ENCODE measurements at regions not wholly inside any gene's neighbourhood (a gene's known extent, or its start where the extent isn't known, plus 50 kb on each side); places are given as distances from the start of the nearest gene placed in this dataset.

DNA sequence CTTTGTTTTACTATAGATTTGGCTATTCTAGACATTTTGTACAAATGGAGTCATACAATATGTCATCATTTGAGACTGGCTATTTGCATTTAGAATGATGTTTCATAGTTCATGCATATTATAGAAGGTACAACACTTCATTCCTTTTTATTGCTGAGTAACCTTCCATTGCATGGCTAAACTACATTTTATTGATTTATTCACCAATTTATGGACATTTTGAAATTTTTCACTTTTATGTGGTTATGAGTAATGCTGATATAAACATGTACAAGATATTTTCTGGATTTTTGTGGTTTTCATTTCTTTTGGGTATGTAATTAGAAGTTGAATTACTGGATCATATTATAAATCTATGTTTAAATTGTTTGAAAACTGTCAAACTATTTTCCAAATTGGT, 710.3 kb upstream of the SLITRK5 start:
- TF ChIP-seq CTCF (IDR thresholded peaks at IDR 0.05) = no peak
- DNase-seq = no peak
- Mint-ChIP-seq H3K4me1 (ENCODE audit: low read depth) (no peaks in the 10 kb centered on the region), H3K27ac (no peak overlapping the region), H3K36me3 (ENCODE audit: low read depth) (no peaks in the 10 kb centered on the region), H3K4me3 (no peak overlapping the region), H3K27me3 (ENCODE audit: insufficient read depth) (no peaks in the 10 kb centered on the region), H3K9me3 (peaks cover 19% of the 10 kb centered on the region)

DNA sequence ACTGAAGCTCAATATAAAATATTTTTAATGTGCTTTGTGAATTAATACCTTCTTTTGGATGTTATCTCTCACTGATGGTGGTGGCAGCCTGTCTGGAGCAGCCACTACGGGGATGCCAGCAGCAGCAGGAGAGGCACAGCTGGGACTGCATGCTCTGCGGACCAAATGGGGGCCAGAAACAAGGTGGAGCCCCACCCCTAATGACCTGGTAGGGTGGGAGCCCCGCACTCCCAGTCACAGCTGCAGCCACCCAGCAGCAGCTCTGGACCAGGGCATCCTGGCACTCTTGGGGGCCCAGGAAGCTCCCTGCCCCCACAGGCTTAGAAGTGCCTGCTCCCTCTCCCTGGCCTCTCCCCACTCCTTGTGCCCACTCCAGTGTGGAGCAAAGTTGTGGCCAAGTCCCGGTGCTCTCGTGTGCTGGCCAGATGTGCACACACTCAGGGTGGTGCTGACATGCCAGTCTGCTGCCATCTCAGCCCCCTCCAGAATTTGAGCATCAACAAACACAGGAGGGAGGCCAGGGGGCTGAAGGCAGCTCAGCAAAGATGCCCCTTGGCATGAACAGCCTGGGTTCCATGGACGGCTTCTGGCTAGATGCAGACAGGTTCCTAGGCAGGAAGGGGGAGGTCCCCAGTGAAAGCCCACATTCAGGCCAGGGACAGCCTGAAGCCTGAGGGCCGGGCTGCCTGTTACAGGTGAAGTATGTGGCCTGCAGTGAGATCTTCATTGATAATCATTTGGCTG, 696.7 kb upstream of the SLITRK5 start:
- no peak overlapping the region for H3K4me3 Mint-ChIP-seq
- no peak for DNase-seq
- H3K27ac Mint-ChIP-seq = no peak overlapping the region
- peaks cover 13% of the 10 kb centered on the region for H3K9me3 Mint-ChIP-seq
- no peaks in the 10 kb centered on the region; the same call in 1 of the 2 replicates for H3K27me3 Mint-ChIP-seq (ENCODE audit: insufficient read depth)
- no peaks in the 10 kb centered on the region for H3K36me3 Mint-ChIP-seq (ENCODE audit: low read depth)
- H3K4me1 Mint-ChIP-seq (ENCODE audit: low read depth) = no peaks in the 10 kb centered on the region
- no peak for TF ChIP-seq CTCF (IDR thresholded peaks at IDR 0.05)

DNA sequence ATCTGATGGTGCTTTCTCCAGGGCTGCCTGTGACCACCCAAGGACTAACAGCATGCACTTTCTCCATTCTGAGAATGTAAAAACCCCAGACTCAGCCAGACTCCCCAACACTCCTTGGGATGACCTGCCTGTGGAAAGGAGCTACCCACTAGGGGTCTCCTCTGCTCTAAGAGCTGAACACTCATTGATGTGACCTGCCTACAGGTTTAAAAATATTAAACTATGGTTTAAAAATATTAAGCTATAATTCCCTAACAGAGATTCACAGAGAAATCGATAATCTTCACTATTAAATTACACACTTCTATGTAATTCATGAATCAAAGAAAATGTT, 696.2 kb upstream of the SLITRK5 start:
- no peak for DNase-seq
- no peak for TF ChIP-seq CTCF (IDR thresholded peaks at IDR 0.05)
- H3K27me3 Mint-ChIP-seq (ENCODE audit: insufficient read depth) = no peaks in the 10 kb centered on the region; the same call in 1 of the 2 replicates
- H3K36me3 Mint-ChIP-seq (ENCODE audit: low read depth) = no peaks in the 10 kb centered on the region
- H3K4me1 Mint-ChIP-seq (ENCODE audit: low read depth) = no peaks in the 10 kb centered on the region
- H3K4me3 Mint-ChIP-seq = no peak overlapping the region
- no peak overlapping the region for H3K27ac Mint-ChIP-seq
- peaks cover 15% of the 10 kb centered on the region for H3K9me3 Mint-ChIP-seq

GRCh38 chr13:86976521-86977324, 694.4 kb upstream of the SLITRK5 start:
- no peaks in the 10 kb centered on the region for H3K36me3 Mint-ChIP-seq (ENCODE audit: low read depth)
- no peaks in the 10 kb centered on the region; the same call in 1 of the 2 replicates for H3K27me3 Mint-ChIP-seq (ENCODE audit: insufficient read depth)
- no peak for DNase-seq
- H3K9me3 Mint-ChIP-seq = peaks cover 15% of the 10 kb centered on the region
- no peak overlapping the region for H3K27ac Mint-ChIP-seq
- no peak overlapping the region for H3K4me3 Mint-ChIP-seq
- TF ChIP-seq CTCF (IDR thresholded peaks at IDR 0.05) = no peak
- no peaks in the 10 kb centered on the region for H3K4me1 Mint-ChIP-seq (ENCODE audit: low read depth)

DNA sequence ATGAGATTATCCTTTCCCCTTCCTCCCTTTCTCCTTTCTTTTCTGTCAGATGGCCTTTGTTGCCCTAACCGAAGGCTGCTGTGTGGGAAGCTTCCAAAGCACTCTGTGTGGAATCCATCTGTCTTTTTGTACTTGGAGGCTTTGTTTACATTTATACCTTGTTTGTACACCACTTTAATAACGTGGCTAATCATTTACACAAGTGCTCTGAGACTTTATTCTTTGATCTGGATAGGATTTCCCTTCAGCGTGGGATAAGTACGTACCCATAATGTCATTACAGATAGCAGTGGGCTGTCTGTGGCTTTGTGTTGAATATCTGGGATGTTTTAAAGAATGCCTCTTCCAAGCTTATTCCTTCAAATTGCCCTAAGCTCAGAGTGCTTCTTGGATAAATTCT, 684.7 kb upstream of the SLITRK5 start:
- H3K4me1 Mint-ChIP-seq (ENCODE audit: low read depth) = no peaks in the 10 kb centered on the region
- no peak for TF ChIP-seq CTCF (IDR thresholded peaks at IDR 0.05)
- no peak overlapping the region for H3K27ac Mint-ChIP-seq
- DNase-seq = no peak
- H3K9me3 Mint-ChIP-seq = peaks cover 9% of the 10 kb centered on the region
- H3K27me3 Mint-ChIP-seq (ENCODE audit: insufficient read depth) = no peaks in the 10 kb centered on the region
- H3K4me3 Mint-ChIP-seq = no peak overlapping the region
- no peaks in the 10 kb centered on the region; the same call in 1 of the 2 replicates for H3K36me3 Mint-ChIP-seq (ENCODE audit: low read depth)
